Neural progenitor cell (in vitro differentiated cells): ENCODE measurements at regions not wholly inside any gene's neighbourhood (a gene's known extent, or its start where the extent isn't known, plus 50 kb on each side); places are given as distances from the start of the nearest gene placed in this dataset.

Source experiments
- DNase-seq: peaks from one replicate; pipeline ENCODE4 v3.0.0-alpha.2; 2016; ENCODE audit warnings: low spot score
- H2AFZ ChIP-seq: fragments of 200-600 bp; sonication (generic); replicated peaks from 2 replicates; pipeline ENCODE4 v1.6.1; 2016; ENCODE audit warnings: antibody characterized with exemption
- H3F3A ChIP-seq: fragments of 200-600 bp; sonication (generic); 2 replicates; pipeline ENCODE4 v1.6.1; 2016; ENCODE audit warnings: antibody characterized with exemption, low read depth
- H3K27ac ChIP-seq: fragments of 200-600 bp; sonication (generic); 2 replicates; pipeline ENCODE4 v1.5.1; 2016; ENCODE audit warnings: mild to moderate bottlenecking
- H3K27me3 ChIP-seq: fragments of 200-600 bp; sonication (generic); 2 replicates; pipeline ENCODE4 v1.6.1; 2016; ENCODE audit warnings: mild to moderate bottlenecking, moderate library complexity
- H3K36me3 ChIP-seq: fragments of 200-600 bp; sonication (generic); 2 replicates; pipeline ENCODE4 v1.5.1; 2016
- H3K4me1 ChIP-seq: fragments of 200-600 bp; sonication (generic); 2 replicates; pipeline ENCODE4 v1.6.1; 2016; ENCODE audit warnings: mixed run types
- H3K4me2 ChIP-seq: fragments of 200-600 bp; sonication (generic); 2 replicates; pipeline ENCODE4 v1.6.1; 2016
- H3K4me3 ChIP-seq: fragments of 200-600 bp; sonication (generic); 2 replicates; pipeline ENCODE4 v1.5.1; 2016
- H3K79me2 ChIP-seq: fragments of 200-600 bp; sonication (generic); 2 replicates; pipeline ENCODE4 v1.6.1; 2016; ENCODE audit warnings: low read depth
- H3K9ac ChIP-seq: fragments of 200-600 bp; sonication (generic); 2 replicates; pipeline ENCODE4 v1.6.1; 2016
- H3K9me3 ChIP-seq: fragments of 200-600 bp; sonication (generic); 2 replicates; pipeline ENCODE4 v1.5.1; 2016; ENCODE audit warnings: low read depth
- H4K20me1 ChIP-seq: fragments of 200-600 bp; sonication (generic); 2 replicates; pipeline ENCODE4 v1.6.1; 2016; ENCODE audit warnings: low read depth
- H3K27ac Mint-ChIP-seq: 3 replicates; pipeline ENCODE4 v1.8.0; 2021; ENCODE audit warnings: mixed read lengths
- H3K27me3 Mint-ChIP-seq: 2 replicates; pipeline ENCODE4 v1.8.0; 2022; ENCODE audit warnings: low read depth, mild to moderate bottlenecking, inconsistent platforms, moderate library complexity, mixed read lengths; ENCODE audit not compliant: insufficient read depth
- H3K36me3 Mint-ChIP-seq: 3 replicates; pipeline ENCODE4 v1.8.0; 2021; ENCODE audit warnings: mixed read lengths
- H3K4me1 Mint-ChIP-seq: 3 replicates; pipeline ENCODE4 v1.8.0; 2021; ENCODE audit warnings: mixed read lengths
- H3K4me3 Mint-ChIP-seq: 3 replicates; pipeline ENCODE4 v1.8.0; 2021; ENCODE audit warnings: mild to moderate bottlenecking, moderate library complexity, mixed read lengths
- H3K9me3 Mint-ChIP-seq: 3 replicates; pipeline ENCODE4 v1.8.0; 2020; ENCODE audit warnings: mixed read lengths
- EZH2 ChIP-seq: fragments of 200-600 bp; sonication (generic); IDR thresholded peaks from 2 replicates; pipeline ENCODE4 v1.6.1; 2017; ENCODE audit warnings: antibody characterized with exemption, mild to moderate bottlenecking, moderate library complexity
- EZH2phosphoT487 ChIP-seq: fragments of 200-600 bp; sonication (generic); IDR thresholded peaks from 2 replicates; pipeline ENCODE4 v1.6.1; 2017; ENCODE audit warnings: antibody characterized with exemption
- TF ChIP-seq, protein P1 (sequence below): fragments of 200-600 bp; sonication (generic); IDR thresholded peaks from 2 replicates; pipeline ENCODE4 v1.5.1; 2017; ENCODE audit warnings: antibody characterized with exemption, mild to moderate bottlenecking

DNA sequence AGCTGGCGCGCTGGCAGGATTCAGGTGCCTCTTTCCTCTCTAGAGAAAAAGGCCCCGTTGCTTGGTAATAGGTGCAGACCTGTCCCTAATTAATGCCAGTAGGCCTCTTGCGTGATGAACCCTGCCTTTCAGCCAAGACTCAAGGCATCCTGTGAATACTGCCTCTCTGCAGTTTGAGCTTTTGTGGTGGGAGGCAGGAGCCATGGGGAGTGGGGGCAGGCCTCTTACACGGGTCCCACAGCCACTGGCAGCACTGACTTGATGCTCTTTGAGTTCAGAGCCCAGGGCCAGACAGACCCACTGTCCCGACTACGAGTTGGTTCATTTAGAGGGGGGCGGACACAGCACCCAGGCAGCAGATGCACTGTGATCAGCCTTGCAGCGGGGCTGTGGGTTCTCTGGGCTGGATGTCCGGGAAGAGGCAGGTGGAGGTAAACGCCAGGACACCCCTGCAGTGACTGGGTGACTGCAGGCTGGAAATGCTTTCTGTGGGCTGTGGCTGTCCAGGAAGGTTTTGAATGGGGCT is 237.0 kb downstream of the SEC14L1 start:
- Histone ChIP-seq H2AFZ (no peak overlapping the region), H3K4me1 (peaks cover 60% of the 10 kb centered on the region), H3K36me3 (no peaks in the 10 kb centered on the region), H3K4me3 (no peak overlapping the region), H3K4me2 (peak overlapping the region; percentile 24), H3K27me3 (no peaks in the 10 kb centered on the region), H3K9me3 (no peaks in the 10 kb centered on the region), H3K9ac (no peak overlapping the region), H3K27ac (no peak overlapping the region), H4K20me1 (peaks cover 88% of the 10 kb centered on the region), H3K79me2 (peaks cover 95% of the 10 kb centered on the region), H3F3A (peaks cover 22% of the 10 kb centered on the region)
- TF ChIP-seq EZH2: no peak
- no peak for TF ChIP-seq EZH2phosphoT487
- TF ChIP-seq, protein P1, sequence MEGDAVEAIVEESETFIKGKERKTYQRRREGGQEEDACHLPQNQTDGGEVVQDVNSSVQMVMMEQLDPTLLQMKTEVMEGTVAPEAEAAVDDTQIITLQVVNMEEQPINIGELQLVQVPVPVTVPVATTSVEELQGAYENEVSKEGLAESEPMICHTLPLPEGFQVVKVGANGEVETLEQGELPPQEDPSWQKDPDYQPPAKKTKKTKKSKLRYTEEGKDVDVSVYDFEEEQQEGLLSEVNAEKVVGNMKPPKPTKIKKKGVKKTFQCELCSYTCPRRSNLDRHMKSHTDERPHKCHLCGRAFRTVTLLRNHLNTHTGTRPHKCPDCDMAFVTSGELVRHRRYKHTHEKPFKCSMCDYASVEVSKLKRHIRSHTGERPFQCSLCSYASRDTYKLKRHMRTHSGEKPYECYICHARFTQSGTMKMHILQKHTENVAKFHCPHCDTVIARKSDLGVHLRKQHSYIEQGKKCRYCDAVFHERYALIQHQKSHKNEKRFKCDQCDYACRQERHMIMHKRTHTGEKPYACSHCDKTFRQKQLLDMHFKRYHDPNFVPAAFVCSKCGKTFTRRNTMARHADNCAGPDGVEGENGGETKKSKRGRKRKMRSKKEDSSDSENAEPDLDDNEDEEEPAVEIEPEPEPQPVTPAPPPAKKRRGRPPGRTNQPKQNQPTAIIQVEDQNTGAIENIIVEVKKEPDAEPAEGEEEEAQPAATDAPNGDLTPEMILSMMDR: no peak
- no peak for DNase-seq
- peak overlapping the region; percentile 60 for H3K27ac Mint-ChIP-seq
- peak overlapping the region; percentile 41 for H3K4me3 Mint-ChIP-seq
- H3K27me3 Mint-ChIP-seq: peaks cover 10% of the 10 kb centered on the region
- no peaks in the 10 kb centered on the region for H3K9me3 Mint-ChIP-seq
- peaks cover 68% of the 10 kb centered on the region for H3K4me1 Mint-ChIP-seq
- no peaks in the 10 kb centered on the region for H3K36me3 Mint-ChIP-seq

DNA sequence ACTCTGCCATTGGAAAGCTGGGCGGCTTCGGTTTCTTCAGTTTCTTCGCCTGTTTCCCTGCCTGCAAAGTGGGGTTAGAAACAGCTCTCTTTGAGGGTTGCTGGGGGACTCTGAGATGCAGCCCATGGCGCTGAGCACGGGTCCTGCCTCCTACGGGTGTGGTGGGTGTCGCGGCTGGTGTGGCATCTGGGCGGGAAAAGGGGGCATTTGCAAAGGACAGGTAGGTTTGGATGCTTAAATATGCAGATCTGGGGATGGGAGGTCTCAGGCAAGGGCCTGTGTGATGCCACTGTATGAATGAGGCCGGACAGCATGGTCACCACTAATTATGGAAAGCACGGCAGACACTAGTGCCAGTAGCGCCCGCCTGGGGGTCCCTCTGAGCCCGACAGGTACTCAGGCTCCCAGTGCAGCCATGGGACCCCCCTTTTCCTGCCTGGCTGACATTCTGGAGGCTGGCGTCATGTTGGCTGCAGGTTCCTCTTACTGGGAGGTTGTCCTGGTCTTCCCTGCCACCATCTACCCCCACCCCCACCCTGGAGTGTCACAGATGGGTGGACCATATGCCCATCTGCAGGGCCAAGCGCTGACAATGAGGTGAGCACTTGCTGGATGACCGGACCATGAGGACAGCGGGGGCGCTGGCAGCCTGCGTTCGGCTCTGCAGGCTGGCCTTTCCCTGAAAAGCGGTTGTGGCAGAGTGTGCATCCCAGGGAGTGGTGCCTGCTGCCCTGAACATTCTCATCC is 237.7 kb downstream of the SEC14L1 start:
- TF ChIP-seq EZH2phosphoT487 (no peak), EZH2 (no peak)
- TF ChIP-seq, protein P1: no peak
- no peak for DNase-seq
- Histone ChIP-seq H2AFZ (no peak overlapping the region), H4K20me1 (peaks cover 95% of the 10 kb centered on the region), H3K27ac (no peak overlapping the region), H3K9me3 (no peaks in the 10 kb centered on the region), H3K27me3 (no peaks in the 10 kb centered on the region), H3K79me2 (peaks cover 100% of the 10 kb centered on the region), H3K4me2 (no peak overlapping the region), H3K4me1 (peaks cover 65% of the 10 kb centered on the region), H3K4me3 (no peak overlapping the region), H3F3A (peaks cover 21% of the 10 kb centered on the region), H3K9ac (no peak overlapping the region), H3K36me3 (no peaks in the 10 kb centered on the region)
- H3K9me3 Mint-ChIP-seq: no peaks in the 10 kb centered on the region
- peak overlapping the region; percentile 41 for H3K4me3 Mint-ChIP-seq
- peak overlapping the region; percentile 27 for H3K27ac Mint-ChIP-seq
- H3K4me1 Mint-ChIP-seq: peaks cover 74% of the 10 kb centered on the region
- peaks cover 10% of the 10 kb centered on the region for H3K27me3 Mint-ChIP-seq
- no peaks in the 10 kb centered on the region for H3K36me3 Mint-ChIP-seq

GRCh38 chr17:77379065-77379428 is 238.3 kb downstream of the SEC14L1 start:
- no peak overlapping the region for H3K27ac Mint-ChIP-seq
- Histone ChIP-seq H2AFZ (no peak overlapping the region), H3K36me3 (no peaks in the 10 kb centered on the region), H3K9ac (no peak overlapping the region), H3K27me3 (no peaks in the 10 kb centered on the region), H3K27ac (no peak overlapping the region), H3F3A (peaks cover 17% of the 10 kb centered on the region), H3K4me3 (no peak overlapping the region), H3K79me2 (peaks cover 100% of the 10 kb centered on the region), H3K4me2 (no peak overlapping the region), H4K20me1 (peaks cover 97% of the 10 kb centered on the region), H3K9me3 (no peaks in the 10 kb centered on the region), H3K4me1 (peaks cover 65% of the 10 kb centered on the region)
- no peaks in the 10 kb centered on the region for H3K36me3 Mint-ChIP-seq
- no peaks in the 10 kb centered on the region for H3K9me3 Mint-ChIP-seq
- no peak overlapping the region for H3K4me3 Mint-ChIP-seq
- peaks cover 80% of the 10 kb centered on the region for H3K4me1 Mint-ChIP-seq
- TF ChIP-seq EZH2: no peak
- peaks cover 10% of the 10 kb centered on the region for H3K27me3 Mint-ChIP-seq
- no peak for DNase-seq

- H3K79me2 ChIP-seq: peaks cover 100% of the 10 kb centered on the region
- H3F3A ChIP-seq: peaks cover 15% of the 10 kb centered on the region
These were observed 239.1 kb downstream of the SEC14L1 start for GRCh38 chr17:77379832-77380231.

More at GRCh38 chr17:77379832-77380231, 239.1 kb downstream of the SEC14L1 start:
- no peak for DNase-seq
- H3K27ac Mint-ChIP-seq: no peak overlapping the region
- no peak overlapping the region for H3K4me3 Mint-ChIP-seq
- Histone ChIP-seq H4K20me1 (peaks cover 98% of the 10 kb centered on the region), H2AFZ (no peak overlapping the region), H3K9ac (no peak overlapping the region), H3K27ac (no peak overlapping the region), H3K4me2 (no peak overlapping the region), H3K4me1 (peaks cover 62% of the 10 kb centered on the region), H3K4me3 (no peak overlapping the region), H3K9me3 (no peaks in the 10 kb centered on the region), H3K36me3 (no peaks in the 10 kb centered on the region), H3K27me3 (no peaks in the 10 kb centered on the region)
- TF ChIP-seq EZH2phosphoT487 (no peak), EZH2 (no peak)
- TF ChIP-seq, protein P1: no peak
- peaks cover 10% of the 10 kb centered on the region for H3K27me3 Mint-ChIP-seq
- no peaks in the 10 kb centered on the region for H3K36me3 Mint-ChIP-seq
- H3K4me1 Mint-ChIP-seq: peaks cover 86% of the 10 kb centered on the region
- H3K9me3 Mint-ChIP-seq: no peaks in the 10 kb centered on the region
